ENCODE measurements at regions not wholly inside any gene's neighbourhood (a gene's known extent, or its start where the extent isn't known, plus 50 kb on each side); places are given as distances from the start of the nearest gene placed in this dataset.

- TF ChIP-seq, protein P1, sequence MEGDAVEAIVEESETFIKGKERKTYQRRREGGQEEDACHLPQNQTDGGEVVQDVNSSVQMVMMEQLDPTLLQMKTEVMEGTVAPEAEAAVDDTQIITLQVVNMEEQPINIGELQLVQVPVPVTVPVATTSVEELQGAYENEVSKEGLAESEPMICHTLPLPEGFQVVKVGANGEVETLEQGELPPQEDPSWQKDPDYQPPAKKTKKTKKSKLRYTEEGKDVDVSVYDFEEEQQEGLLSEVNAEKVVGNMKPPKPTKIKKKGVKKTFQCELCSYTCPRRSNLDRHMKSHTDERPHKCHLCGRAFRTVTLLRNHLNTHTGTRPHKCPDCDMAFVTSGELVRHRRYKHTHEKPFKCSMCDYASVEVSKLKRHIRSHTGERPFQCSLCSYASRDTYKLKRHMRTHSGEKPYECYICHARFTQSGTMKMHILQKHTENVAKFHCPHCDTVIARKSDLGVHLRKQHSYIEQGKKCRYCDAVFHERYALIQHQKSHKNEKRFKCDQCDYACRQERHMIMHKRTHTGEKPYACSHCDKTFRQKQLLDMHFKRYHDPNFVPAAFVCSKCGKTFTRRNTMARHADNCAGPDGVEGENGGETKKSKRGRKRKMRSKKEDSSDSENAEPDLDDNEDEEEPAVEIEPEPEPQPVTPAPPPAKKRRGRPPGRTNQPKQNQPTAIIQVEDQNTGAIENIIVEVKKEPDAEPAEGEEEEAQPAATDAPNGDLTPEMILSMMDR (IDR thresholded peaks at IDR 0.05): no peak
- no peak for TF ChIP-seq POLR2AphosphoS5 (IDR thresholded peaks at IDR 0.05; ENCODE audit: low read depth, low read length)
Measured at GRCh38 chr9:105051897-105052296, 123.9 kb upstream of the ABCA1 start.
